ENCODE measurements at regions not wholly inside any gene's neighbourhood (a gene's known extent, or its start where the extent isn't known, plus 50 kb on each side); places are given as distances from the start of the nearest gene placed in this dataset.

DNA sequence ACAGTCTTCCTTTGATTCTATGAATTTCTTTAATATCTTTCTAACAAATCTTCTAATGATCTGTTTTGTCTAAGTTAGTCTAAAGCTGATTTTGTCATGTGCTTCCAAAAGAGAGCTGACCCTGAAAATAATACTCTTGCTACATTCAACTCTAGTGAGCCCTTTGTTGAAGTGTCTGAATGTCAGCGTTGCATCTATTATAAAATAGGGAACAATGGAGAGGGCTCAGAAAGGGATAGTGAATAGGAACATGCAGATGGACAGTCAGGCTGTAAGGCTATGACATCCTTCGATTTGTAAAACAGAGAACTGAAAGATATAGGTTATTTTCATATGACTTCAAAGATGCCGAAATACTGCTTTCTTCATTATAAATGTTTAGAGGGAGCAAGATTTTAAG, 304.5 kb downstream of the GALC start:
- TF ChIP-seq, protein P1, sequence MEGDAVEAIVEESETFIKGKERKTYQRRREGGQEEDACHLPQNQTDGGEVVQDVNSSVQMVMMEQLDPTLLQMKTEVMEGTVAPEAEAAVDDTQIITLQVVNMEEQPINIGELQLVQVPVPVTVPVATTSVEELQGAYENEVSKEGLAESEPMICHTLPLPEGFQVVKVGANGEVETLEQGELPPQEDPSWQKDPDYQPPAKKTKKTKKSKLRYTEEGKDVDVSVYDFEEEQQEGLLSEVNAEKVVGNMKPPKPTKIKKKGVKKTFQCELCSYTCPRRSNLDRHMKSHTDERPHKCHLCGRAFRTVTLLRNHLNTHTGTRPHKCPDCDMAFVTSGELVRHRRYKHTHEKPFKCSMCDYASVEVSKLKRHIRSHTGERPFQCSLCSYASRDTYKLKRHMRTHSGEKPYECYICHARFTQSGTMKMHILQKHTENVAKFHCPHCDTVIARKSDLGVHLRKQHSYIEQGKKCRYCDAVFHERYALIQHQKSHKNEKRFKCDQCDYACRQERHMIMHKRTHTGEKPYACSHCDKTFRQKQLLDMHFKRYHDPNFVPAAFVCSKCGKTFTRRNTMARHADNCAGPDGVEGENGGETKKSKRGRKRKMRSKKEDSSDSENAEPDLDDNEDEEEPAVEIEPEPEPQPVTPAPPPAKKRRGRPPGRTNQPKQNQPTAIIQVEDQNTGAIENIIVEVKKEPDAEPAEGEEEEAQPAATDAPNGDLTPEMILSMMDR (IDR thresholded peaks at IDR 0.05) = no peak
- no peak for TF ChIP-seq EZH2 (IDR thresholded peaks at IDR 0.05)

Measured in neural progenitor cell (in vitro differentiated cells).